SK-N-MC (cell line): ENCODE measurements at regions not wholly inside any gene's neighbourhood (a gene's known extent, or its start where the extent isn't known, plus 50 kb on each side); places are given as distances from the start of the nearest gene placed in this dataset.

Experiments used
- EZH2 ChIP-seq: fragments of 200-600 bp; sonication (generic); IDR thresholded peaks from one replicate; pipeline ENCODE4 v1.6.1; 2017; ENCODE audit warnings: antibody characterized with exemption
- FOXP2 ChIP-seq: optimal IDR thresholded peaks from 2 replicates; pipeline ENCODE3; 2011; ENCODE audit warnings: mild to moderate bottlenecking, moderate library complexity; ENCODE audit not compliant: insufficient read depth; ENCODE audit errors: extremely low read length, control extremely low read depth
- POLR2AphosphoS5 ChIP-seq: IDR thresholded peaks from 2 replicates; pipeline ENCODE4 v1.6.1; 2012; ENCODE audit warnings: mild to moderate bottlenecking, low read depth, low read length, borderline replicate concordance

GRCh38 chr22:27297125-27297524 lies 504.4 kb downstream of the MN1 start:
- TF ChIP-seq EZH2 (no peak), POLR2AphosphoS5 (no peak), FOXP2 (no peak)
